ENCODE measurements at regions not wholly inside any gene's neighbourhood (a gene's known extent, or its start where the extent isn't known, plus 50 kb on each side); places are given as distances from the start of the nearest gene placed in this dataset.

GRCh38 chr3:197372047-197372661 is 73.7 kb upstream of the DLG1 start:
- Mint-ChIP-seq H3K4me3 (no peak overlapping the region), H3K27ac (no peak overlapping the region), H3K4me1 (ENCODE audit: low read depth) (no peaks in the 10 kb centered on the region), H3K27me3 (peaks cover 31% of the 10 kb centered on the region), H3K9me3 (no peaks in the 10 kb centered on the region), H3K36me3 (ENCODE audit: low read depth) (no peaks in the 10 kb centered on the region)
- Histone ChIP-seq H3K4me3 (ENCODE audit: low read length) (no peak overlapping the region), H3K4me1 (ENCODE audit: insufficient read depth, low read length) (no peaks in the 10 kb centered on the region), H3K27ac (ENCODE audit: low read depth in 1 of 2, low read length in 2 of 2) (no peak overlapping the region), H3K9me3 (ENCODE audit: control insufficient read depth in 1 of 2, insufficient read depth in 1 of 2, low read length in 2 of 2) (no peaks in the 10 kb centered on the region), H3K27me3 (ENCODE audit: control insufficient read depth in 1 of 2, insufficient read depth in 2 of 2, low read length in 2 of 2) (no peaks in the 10 kb centered on the region), H3K36me3 (ENCODE audit: insufficient read depth, low read length) (no peaks in the 10 kb centered on the region)
- intact Hi-C loops (cut with DNase I, micrococcal nuclease), result no loop called here
- DNase-seq (no peak), ATAC-seq (ENCODE audit: poor library complexity) (no peak)
- ChIA-PET POLR2A (no interaction called here), CTCF (no interaction called here)
- TF ChIP-seq CTCF (IDR thresholded peaks at IDR 0.05), result no peak

GRCh38 chr3:197371591-197372046 is 73.2 kb upstream of the DLG1 start:
- Histone ChIP-seq H3K4me3 (ENCODE audit: low read length) (no peak overlapping the region), H3K27me3 (ENCODE audit: control insufficient read depth in 1 of 2, insufficient read depth in 2 of 2, low read length in 2 of 2) (no peaks in the 10 kb centered on the region), H3K9me3 (ENCODE audit: control insufficient read depth in 1 of 2, insufficient read depth in 1 of 2, low read length in 2 of 2) (no peaks in the 10 kb centered on the region), H3K4me1 (ENCODE audit: insufficient read depth, low read length) (no peaks in the 10 kb centered on the region), H3K36me3 (ENCODE audit: insufficient read depth, low read length) (no peaks in the 10 kb centered on the region), H3K27ac (ENCODE audit: low read depth in 1 of 2, low read length in 2 of 2) (no peak overlapping the region)
- H3K36me3 Mint-ChIP-seq (ENCODE audit: low read depth), result no peaks in the 10 kb centered on the region
- no peaks in the 10 kb centered on the region for H3K4me1 Mint-ChIP-seq (ENCODE audit: low read depth)
- ChIA-PET POLR2A (no interaction called here), CTCF (no interaction called here)
- intact Hi-C loops (cut with DNase I, micrococcal nuclease), result no loop called here
- DNase-seq (no peak), ATAC-seq (ENCODE audit: poor library complexity) (no peak)
- H3K27me3 Mint-ChIP-seq, result peaks cover 28% of the 10 kb centered on the region
- H3K27ac Mint-ChIP-seq, result no peak overlapping the region
- TF ChIP-seq CTCF (IDR thresholded peaks at IDR 0.05), result no peak
- H3K4me3 Mint-ChIP-seq, result no peak overlapping the region
- no peaks in the 10 kb centered on the region for H3K9me3 Mint-ChIP-seq

GRCh38 chr3:197369545-197369944 is 71.1 kb upstream of the DLG1 start:
- H3K27ac Mint-ChIP-seq, result no peak overlapping the region
- ChIA-PET POLR2A (no interaction called here), CTCF (no interaction called here)
- Histone ChIP-seq H3K27me3 (ENCODE audit: control insufficient read depth in 1 of 2, insufficient read depth in 2 of 2, low read length in 2 of 2) (peaks cover 0 to 4% of the 10 kb centered on the region in 2 experiments), H3K4me3 (ENCODE audit: low read length) (no peak overlapping the region), H3K36me3 (ENCODE audit: insufficient read depth, low read length) (no peaks in the 10 kb centered on the region), H3K9me3 (ENCODE audit: control insufficient read depth in 1 of 2, insufficient read depth in 1 of 2, low read length in 2 of 2) (no peaks in the 10 kb centered on the region), H3K4me1 (ENCODE audit: insufficient read depth, low read length) (no peaks in the 10 kb centered on the region), H3K27ac (ENCODE audit: low read depth in 1 of 2, low read length in 2 of 2) (no peak overlapping the region)
- peaks cover 26% of the 10 kb centered on the region for H3K27me3 Mint-ChIP-seq
- no peaks in the 10 kb centered on the region for H3K9me3 Mint-ChIP-seq
- no peaks in the 10 kb centered on the region for H3K36me3 Mint-ChIP-seq (ENCODE audit: low read depth)
- H3K4me3 Mint-ChIP-seq, result no peak overlapping the region
- ATAC-seq (ENCODE audit: poor library complexity) (no peak), DNase-seq (no peak)
- no peak for TF ChIP-seq CTCF (IDR thresholded peaks at IDR 0.05)
- intact Hi-C loops (cut with DNase I, micrococcal nuclease), result no loop called here
- no peaks in the 10 kb centered on the region for H3K4me1 Mint-ChIP-seq (ENCODE audit: low read depth)
